Vagina (tissue), 2 donors: ENCODE measurements at regions not wholly inside any gene's neighbourhood (a gene's known extent, or its start where the extent isn't known, plus 50 kb on each side); places are given as distances from the start of the nearest gene placed in this dataset.

Source experiments
- POLR2AphosphoS5 ChIP-seq, 2 donors: sonication (generic); formaldehyde crosslinking; IDR thresholded peaks; one replicate each; pipeline ENCODE4 v1.9.0; 2017; ENCODE audit warnings: antibody characterized with exemption in 2 of 2, mild to moderate bottlenecking in 2 of 2, low read depth in 1 of 2; ENCODE audit not compliant: insufficient read depth in 1 of 2
- TF ChIP-seq, protein P1 (sequence below), 3 experiments: fragments of 450-650 bp in 2 of 3; fragments of 200-600 bp in 1 of 3; sonication (generic) in 1 of 3; IDR thresholded peaks; one replicate each; pipeline ENCODE4 v1.5.1; 2017 to 2019; ENCODE audit warnings: antibody characterized with exemption in 3 of 3, mild to moderate bottlenecking in 2 of 3, moderate library complexity in 2 of 3

DNA sequence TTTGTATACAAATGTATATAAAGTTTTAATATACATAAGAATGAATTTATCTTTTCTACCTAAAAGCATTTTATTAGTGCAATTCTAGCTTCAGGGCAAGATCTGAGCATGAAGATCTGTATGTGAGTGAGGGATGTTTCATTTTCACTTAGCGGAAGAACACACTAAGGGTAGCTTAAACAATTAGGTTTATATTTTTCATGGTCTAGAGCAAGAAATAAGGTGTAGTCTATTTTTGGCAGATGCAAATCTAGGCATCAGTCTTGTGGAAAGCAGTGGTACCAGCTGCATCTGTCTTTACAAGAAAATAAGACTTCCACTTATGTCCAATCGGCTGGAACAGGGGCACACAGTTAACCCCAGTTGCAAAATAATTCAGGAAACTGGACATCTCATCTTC lies 433.3 kb downstream of the ADAM29 start:
- no peak for TF ChIP-seq POLR2AphosphoS5 (IDR thresholded peaks at IDR 0.05; ENCODE audit: insufficient read depth in 1 of 2, low read depth in 1 of 2)
- TF ChIP-seq, protein P1, sequence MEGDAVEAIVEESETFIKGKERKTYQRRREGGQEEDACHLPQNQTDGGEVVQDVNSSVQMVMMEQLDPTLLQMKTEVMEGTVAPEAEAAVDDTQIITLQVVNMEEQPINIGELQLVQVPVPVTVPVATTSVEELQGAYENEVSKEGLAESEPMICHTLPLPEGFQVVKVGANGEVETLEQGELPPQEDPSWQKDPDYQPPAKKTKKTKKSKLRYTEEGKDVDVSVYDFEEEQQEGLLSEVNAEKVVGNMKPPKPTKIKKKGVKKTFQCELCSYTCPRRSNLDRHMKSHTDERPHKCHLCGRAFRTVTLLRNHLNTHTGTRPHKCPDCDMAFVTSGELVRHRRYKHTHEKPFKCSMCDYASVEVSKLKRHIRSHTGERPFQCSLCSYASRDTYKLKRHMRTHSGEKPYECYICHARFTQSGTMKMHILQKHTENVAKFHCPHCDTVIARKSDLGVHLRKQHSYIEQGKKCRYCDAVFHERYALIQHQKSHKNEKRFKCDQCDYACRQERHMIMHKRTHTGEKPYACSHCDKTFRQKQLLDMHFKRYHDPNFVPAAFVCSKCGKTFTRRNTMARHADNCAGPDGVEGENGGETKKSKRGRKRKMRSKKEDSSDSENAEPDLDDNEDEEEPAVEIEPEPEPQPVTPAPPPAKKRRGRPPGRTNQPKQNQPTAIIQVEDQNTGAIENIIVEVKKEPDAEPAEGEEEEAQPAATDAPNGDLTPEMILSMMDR (IDR thresholded peaks at IDR 0.05): no peak
